Central memory CD8-positive, alpha-beta T cell (primary cell): ENCODE measurements at regions not wholly inside any gene's neighbourhood (a gene's known extent, or its start where the extent isn't known, plus 50 kb on each side); places are given as distances from the start of the nearest gene placed in this dataset.

Experiments used
- ATAC-seq: fragments of 150-1000 bp; cut with Tn5 transposase; replicated peaks from 2 replicates; pipeline ENCODE4 v1.10.0; 2022; ENCODE audit warnings: mild to moderate bottlenecking, moderate FRiP score, moderate number of reproducible peaks; ENCODE audit not compliant: poor library complexity, severe bottlenecking; ENCODE audit errors: extremely low read depth
- DNase-seq, 2 donors: peaks; one replicate each; pipeline ENCODE4 v3.0.0; 2021; ENCODE audit warnings: low spot score in 2 of 2
- H3K27ac Mint-ChIP-seq: one replicate; pipeline ENCODE4 v1.8.0; 2022; ENCODE audit warnings: low read depth, mild to moderate bottlenecking, moderate library complexity, mixed read lengths
- H3K27me3 Mint-ChIP-seq: one replicate; pipeline ENCODE4 v1.8.0; 2022; ENCODE audit warnings: mixed read lengths
- H3K36me3 Mint-ChIP-seq: one replicate; pipeline ENCODE4 v1.8.0; 2022; ENCODE audit warnings: mild to moderate bottlenecking, moderate library complexity, mixed read lengths; ENCODE audit not compliant: insufficient read depth
- H3K4me1 Mint-ChIP-seq: one replicate; pipeline ENCODE4 v1.8.0; 2022; ENCODE audit warnings: mixed read lengths
- H3K4me3 Mint-ChIP-seq: one replicate; pipeline ENCODE4 v1.8.0; 2022; ENCODE audit warnings: mild to moderate bottlenecking, moderate library complexity, mixed read lengths
- H3K9me3 Mint-ChIP-seq: one replicate; pipeline ENCODE4 v1.8.0; 2022; ENCODE audit warnings: mixed read lengths

DNA sequence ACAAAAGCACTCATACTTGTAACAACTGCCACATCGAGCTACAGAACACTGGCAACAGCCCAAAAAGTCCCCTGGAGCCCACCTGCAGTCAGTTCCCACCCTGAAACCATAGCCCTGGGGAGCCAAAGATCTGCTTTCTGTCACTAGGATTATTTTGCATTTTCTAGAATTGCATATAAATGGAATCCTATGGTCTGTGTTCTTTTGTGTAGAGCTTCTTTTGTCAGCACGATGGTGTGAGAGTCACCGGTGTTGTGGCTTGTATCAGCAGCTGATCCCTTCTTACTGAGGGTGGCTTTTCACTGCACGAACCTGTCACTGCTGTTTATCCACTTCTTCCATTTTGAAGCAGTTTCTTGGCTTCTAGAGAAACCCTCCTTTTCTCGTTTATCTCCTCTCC, 60.1 kb upstream of the PRR23E start:
- DNase-seq (no peak), ATAC-seq (no peak)
- Mint-ChIP-seq H3K27me3 (peaks cover 56% of the 10 kb centered on the region), H3K4me1 (no peaks in the 10 kb centered on the region), H3K27ac (no peak overlapping the region), H3K36me3 (no peaks in the 10 kb centered on the region), H3K4me3 (no peak overlapping the region), H3K9me3 (no peaks in the 10 kb centered on the region)

DNA sequence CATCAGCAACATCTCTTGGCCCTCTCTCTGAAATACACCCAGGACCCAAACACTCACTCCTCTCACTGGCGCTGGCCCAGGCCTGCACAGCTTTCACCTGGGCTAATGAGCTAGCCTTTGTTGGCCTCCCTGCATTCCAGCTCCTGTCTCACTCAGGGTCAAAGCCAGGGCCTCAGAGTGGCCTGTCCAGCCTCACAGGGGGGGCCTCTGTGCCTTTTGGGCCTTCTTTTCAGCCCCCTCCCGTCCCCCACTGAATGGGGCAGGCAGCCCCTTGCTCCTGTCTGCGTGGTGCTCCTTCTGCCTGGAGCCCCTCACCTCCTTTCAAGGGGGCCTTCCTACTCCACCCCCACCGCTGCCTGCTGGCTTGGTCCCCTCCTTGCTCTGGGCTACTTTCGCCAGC, 59.0 kb upstream of the PRR23E start:
- H3K9me3 Mint-ChIP-seq: no peaks in the 10 kb centered on the region

DNA sequence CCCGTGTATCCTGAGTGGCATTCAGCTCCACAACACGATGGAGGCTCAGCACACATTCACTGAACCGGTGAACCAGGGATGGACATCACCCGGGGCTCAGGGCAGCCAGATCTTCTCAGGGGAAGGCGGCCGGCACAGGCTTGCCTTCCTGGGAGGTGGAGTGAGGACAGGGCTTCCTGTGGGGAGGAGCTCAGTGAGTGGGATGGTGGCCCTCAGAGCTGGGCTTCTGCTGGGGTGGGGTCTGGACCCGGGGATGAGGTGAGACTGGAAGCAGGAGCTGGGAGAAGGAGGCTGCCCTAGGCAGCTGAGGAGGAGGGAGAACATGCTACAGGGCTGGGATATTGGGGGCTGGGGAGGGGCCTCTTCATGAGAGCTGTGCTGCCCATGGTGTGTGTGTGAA, 58.5 kb upstream of the PRR23E start:
- H3K36me3 Mint-ChIP-seq: peaks cover 1% of the 10 kb centered on the region
- H3K9me3 Mint-ChIP-seq: no peaks in the 10 kb centered on the region
- ATAC-seq (no peak), DNase-seq (no peak)
- no peak overlapping the region for H3K4me3 Mint-ChIP-seq
- H3K27ac Mint-ChIP-seq: no peak overlapping the region
- H3K4me1 Mint-ChIP-seq: no peaks in the 10 kb centered on the region
- peaks cover 72% of the 10 kb centered on the region for H3K27me3 Mint-ChIP-seq

More for the DNA sequence above, 59.0 kb upstream of the PRR23E start:
- Mint-ChIP-seq H3K27ac (no peak overlapping the region), H3K4me3 (no peak overlapping the region), H3K27me3 (peaks cover 67% of the 10 kb centered on the region), H3K4me1 (no peaks in the 10 kb centered on the region), H3K36me3 (peaks cover 1% of the 10 kb centered on the region)
- DNase-seq (no peak), ATAC-seq (no peak)

- DNase-seq (no peak), ATAC-seq (no peak)
- H3K36me3 Mint-ChIP-seq: peaks cover 1% of the 10 kb centered on the region
- H3K4me1 Mint-ChIP-seq: no peaks in the 10 kb centered on the region
- no peaks in the 10 kb centered on the region for H3K9me3 Mint-ChIP-seq
- no peak overlapping the region for H3K4me3 Mint-ChIP-seq
- H3K27me3 Mint-ChIP-seq: peaks cover 76% of the 10 kb centered on the region
- no peak overlapping the region for H3K27ac Mint-ChIP-seq
Measured at GRCh38 chr3:127134887-127135240, 58.1 kb upstream of the PRR23E start.

GRCh38 chr3:127135241-127136023, 57.5 kb upstream of the PRR23E start:
- Mint-ChIP-seq H3K36me3 (peaks cover 1% of the 10 kb centered on the region), H3K9me3 (no peaks in the 10 kb centered on the region), H3K4me3 (no peak overlapping the region), H3K27me3 (peaks cover 81% of the 10 kb centered on the region), H3K27ac (no peak overlapping the region), H3K4me1 (no peaks in the 10 kb centered on the region)
- ATAC-seq: no peak
- no peak for DNase-seq

GRCh38 chr3:127136024-127136600, 56.8 kb upstream of the PRR23E start:
- Mint-ChIP-seq H3K4me1 (no peaks in the 10 kb centered on the region), H3K27me3 (peaks cover 81% of the 10 kb centered on the region), H3K4me3 (no peak overlapping the region), H3K9me3 (no peaks in the 10 kb centered on the region), H3K36me3 (peaks cover 1% of the 10 kb centered on the region), H3K27ac (no peak overlapping the region)
- DNase-seq: no peak
- no peak for ATAC-seq

DNA sequence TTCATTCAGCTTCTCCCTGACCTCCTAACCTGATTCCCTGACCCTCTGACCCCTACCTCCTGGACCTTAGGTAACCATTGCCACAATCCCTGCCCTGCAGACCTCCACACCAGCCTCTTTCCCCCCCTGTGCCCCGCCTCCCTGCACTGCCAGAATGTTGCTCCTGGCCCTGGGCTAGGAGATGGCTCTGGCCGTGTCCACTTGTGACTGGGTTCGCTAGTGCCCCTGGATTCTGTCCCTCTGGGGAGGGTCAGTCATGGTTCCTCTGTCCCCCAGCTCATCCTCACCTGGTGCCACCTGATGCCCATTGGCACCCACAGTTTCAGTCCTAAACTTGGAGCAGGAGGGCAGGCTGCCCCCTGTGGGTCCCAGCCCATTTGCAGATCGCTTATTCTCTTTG, 56.2 kb upstream of the PRR23E start:
- Mint-ChIP-seq H3K4me1 (no peaks in the 10 kb centered on the region), H3K27ac (no peak overlapping the region), H3K4me3 (no peak overlapping the region), H3K9me3 (no peaks in the 10 kb centered on the region), H3K27me3 (peaks cover 81% of the 10 kb centered on the region), H3K36me3 (peaks cover 1% of the 10 kb centered on the region)
- DNase-seq (no peak), ATAC-seq (no peak)

DNA sequence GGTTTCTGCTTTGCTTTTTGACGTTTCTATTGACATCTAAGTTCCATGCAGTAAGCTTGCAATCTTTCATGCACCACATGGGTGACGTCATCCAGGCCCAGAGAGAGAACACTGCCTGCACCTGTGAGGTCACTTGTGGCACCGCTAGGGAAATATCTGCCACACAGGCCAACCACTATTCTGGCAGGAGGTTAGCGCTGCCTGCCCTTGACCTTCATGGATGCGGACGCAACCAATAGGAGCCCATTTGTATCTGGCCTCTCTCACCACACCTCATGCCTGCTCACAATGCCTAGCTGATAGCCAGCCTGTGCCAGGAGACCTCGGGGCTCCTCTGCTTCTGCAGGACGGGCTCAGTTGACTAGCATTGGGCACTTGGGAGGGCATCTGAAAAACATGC, 55.8 kb upstream of the PRR23E start:
- H3K4me3 Mint-ChIP-seq: no peak overlapping the region
- H3K27me3 Mint-ChIP-seq: peaks cover 81% of the 10 kb centered on the region
- H3K9me3 Mint-ChIP-seq: no peaks in the 10 kb centered on the region
- DNase-seq: no peak
- H3K36me3 Mint-ChIP-seq: peaks cover 1% of the 10 kb centered on the region
- no peak for ATAC-seq
- no peaks in the 10 kb centered on the region for H3K4me1 Mint-ChIP-seq
- H3K27ac Mint-ChIP-seq: no peak overlapping the region

GRCh38 chr3:127137757-127138536, 55.0 kb upstream of the PRR23E start:
- peaks cover 1% of the 10 kb centered on the region for H3K36me3 Mint-ChIP-seq
- no peak overlapping the region for H3K27ac Mint-ChIP-seq
- H3K4me3 Mint-ChIP-seq: no peak overlapping the region
- no peaks in the 10 kb centered on the region for H3K9me3 Mint-ChIP-seq
- no peak for DNase-seq
- ATAC-seq: no peak
- peaks cover 73% of the 10 kb centered on the region for H3K27me3 Mint-ChIP-seq
- no peaks in the 10 kb centered on the region for H3K4me1 Mint-ChIP-seq

DNA sequence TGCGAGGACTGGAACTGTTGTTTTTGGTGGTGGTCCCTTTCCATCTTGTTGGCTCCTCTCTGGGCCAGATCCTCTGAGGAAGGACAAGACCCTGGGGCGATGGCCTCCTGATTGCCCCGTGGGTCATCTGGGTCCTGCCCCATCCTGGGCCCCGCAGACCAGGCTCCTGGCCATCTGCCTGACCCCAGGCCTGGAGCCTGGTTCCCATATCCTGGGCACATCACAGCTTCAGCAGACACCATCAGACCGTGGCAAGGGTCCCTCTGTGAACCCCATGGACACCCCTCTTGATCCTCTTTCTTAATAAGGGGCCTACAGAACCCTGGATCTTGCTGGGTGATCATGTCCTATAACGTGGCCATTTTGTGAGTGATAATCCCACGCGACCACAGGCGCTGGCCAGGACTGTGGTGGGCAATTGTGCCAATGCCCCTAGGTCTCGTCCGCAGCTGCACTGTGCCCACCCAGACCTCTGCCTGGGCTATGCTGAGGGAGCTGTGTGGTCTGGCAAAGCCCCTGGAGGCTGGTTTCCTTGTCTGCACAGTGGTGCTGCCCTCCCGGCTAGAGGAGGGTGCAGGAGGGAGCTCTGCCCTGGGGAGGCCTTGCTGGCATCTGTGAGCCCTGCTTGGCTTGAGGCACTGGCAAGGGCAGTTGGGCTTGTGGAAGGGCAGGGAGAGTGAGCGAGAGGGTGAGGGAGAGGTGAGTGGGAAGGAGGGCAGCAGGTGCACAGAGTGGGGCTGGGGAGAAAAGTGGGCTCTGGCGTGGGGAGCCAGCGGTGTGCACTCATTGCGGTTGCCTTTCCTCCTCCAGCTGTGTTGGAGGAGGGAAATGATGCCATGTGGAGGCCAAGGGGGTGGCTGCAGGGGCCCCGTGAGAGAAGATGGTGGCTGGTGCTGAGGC, 53.1 kb upstream of the PRR23E start:
- H3K4me3 Mint-ChIP-seq: no peak overlapping the region
- H3K4me1 Mint-ChIP-seq: no peaks in the 10 kb centered on the region
- DNase-seq: no peak
- no peak for ATAC-seq
- peaks cover 54% of the 10 kb centered on the region for H3K27me3 Mint-ChIP-seq
- H3K27ac Mint-ChIP-seq: no peak overlapping the region
- peaks cover 1% of the 10 kb centered on the region for H3K36me3 Mint-ChIP-seq
- peaks cover 6% of the 10 kb centered on the region for H3K9me3 Mint-ChIP-seq

GRCh38 chr3:127140501-127141460, 52.1 kb upstream of the PRR23E start:
- no peak for DNase-seq
- peaks cover 1% of the 10 kb centered on the region for H3K36me3 Mint-ChIP-seq
- peaks cover 46% of the 10 kb centered on the region for H3K27me3 Mint-ChIP-seq
- no peak for ATAC-seq
- peaks cover 6% of the 10 kb centered on the region for H3K9me3 Mint-ChIP-seq
- H3K27ac Mint-ChIP-seq: no peak overlapping the region
- H3K4me1 Mint-ChIP-seq: no peaks in the 10 kb centered on the region
- H3K4me3 Mint-ChIP-seq: no peak overlapping the region
